Cardiac muscle cell (in vitro differentiated cells and primary cell): ENCODE measurements at regions not wholly inside any gene's neighbourhood (a gene's known extent, or its start where the extent isn't known, plus 50 kb on each side); places are given as distances from the start of the nearest gene placed in this dataset.

ENCODE experiments used
- DNase-seq, 2 donors: peaks; one replicate each; pipeline versions ENCODE4 v3.0.0 to v3.0.0-alpha.2; 2010 to 2017; ENCODE audit warnings: low read depth in 1 of 2, low spot score in 1 of 2
- H3K27ac ChIP-seq: fragments of 200-600 bp; sonication (generic); 2 replicates; pipeline ENCODE4 v1.5.1; 2016
- H3K27me3 ChIP-seq: fragments of 200-600 bp; sonication (generic); 2 replicates; pipeline ENCODE4 v1.6.0; 2016; ENCODE audit warnings: control low read depth
- H3K36me3 ChIP-seq: fragments of 200-600 bp; sonication (generic); 2 replicates; pipeline ENCODE4 v1.5.1; 2016; ENCODE audit warnings: control low read depth
- H3K4me1 ChIP-seq: fragments of 200-600 bp; sonication (generic); 2 replicates; pipeline ENCODE4 v1.8.1; 2017; ENCODE audit warnings: low read depth, mild to moderate bottlenecking, mixed run types
- H3K4me3 ChIP-seq: fragments of 200-600 bp; sonication (generic); 2 replicates; pipeline ENCODE4 v1.5.1; 2016; ENCODE audit warnings: mild to moderate bottlenecking
- H3K9me3 ChIP-seq: fragments of 200-600 bp; sonication (generic); 2 replicates; pipeline ENCODE4 v1.5.1; 2017; ENCODE audit warnings: low read depth, mild to moderate bottlenecking, control low read depth
- TF ChIP-seq, protein P1 (sequence below): IDR thresholded peaks from 2 replicates; pipeline ENCODE4 v1.5.1; 2012; ENCODE audit warnings: low read depth, mild to moderate bottlenecking, low read length

DNA sequence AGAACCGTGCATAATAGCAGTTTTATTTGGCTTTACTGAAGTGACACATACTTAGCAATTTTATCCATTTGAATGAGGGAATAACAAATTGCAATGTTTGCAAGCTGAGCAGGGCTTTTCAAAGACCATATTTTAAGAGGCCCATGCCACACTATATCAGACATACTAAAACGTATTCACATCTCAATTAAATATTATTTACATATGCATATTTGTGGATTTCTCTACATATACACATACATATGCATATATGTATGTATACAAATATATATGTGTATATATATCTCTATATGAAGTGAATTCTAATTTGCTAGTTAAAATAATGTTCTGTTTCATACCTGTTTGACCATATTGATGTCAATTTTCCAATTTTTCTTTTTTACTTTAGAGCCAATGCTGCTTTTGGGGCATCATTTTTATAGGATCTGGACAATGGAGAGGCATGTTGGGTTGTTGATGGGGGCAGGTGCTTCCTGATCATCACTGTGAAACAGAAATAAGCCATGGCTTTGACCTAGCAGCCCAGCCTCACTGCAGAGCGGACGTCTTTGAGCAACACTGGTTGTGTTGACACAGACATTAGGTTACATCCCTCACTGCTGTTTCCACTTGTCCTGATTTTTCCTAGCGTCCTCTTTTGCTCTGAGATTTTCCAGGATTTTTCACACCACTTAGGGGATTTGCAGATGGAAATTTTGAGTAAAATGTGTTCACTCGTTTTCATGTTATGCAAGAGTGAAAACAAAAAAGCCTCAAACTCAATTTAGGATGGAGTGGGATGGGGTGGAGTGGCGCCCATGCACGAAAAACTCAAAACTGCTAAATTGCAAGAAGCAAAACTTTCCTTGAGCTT is 56.9 kb downstream of the RDH14 start:
- Histone ChIP-seq H3K4me1 (no peaks in the 10 kb centered on the region), H3K27ac (no peak overlapping the region), H3K9me3 (no peaks in the 10 kb centered on the region), H3K36me3 (no peaks in the 10 kb centered on the region), H3K27me3 (peaks cover 5% of the 10 kb centered on the region), H3K4me3 (no peak overlapping the region)
- TF ChIP-seq, protein P1, sequence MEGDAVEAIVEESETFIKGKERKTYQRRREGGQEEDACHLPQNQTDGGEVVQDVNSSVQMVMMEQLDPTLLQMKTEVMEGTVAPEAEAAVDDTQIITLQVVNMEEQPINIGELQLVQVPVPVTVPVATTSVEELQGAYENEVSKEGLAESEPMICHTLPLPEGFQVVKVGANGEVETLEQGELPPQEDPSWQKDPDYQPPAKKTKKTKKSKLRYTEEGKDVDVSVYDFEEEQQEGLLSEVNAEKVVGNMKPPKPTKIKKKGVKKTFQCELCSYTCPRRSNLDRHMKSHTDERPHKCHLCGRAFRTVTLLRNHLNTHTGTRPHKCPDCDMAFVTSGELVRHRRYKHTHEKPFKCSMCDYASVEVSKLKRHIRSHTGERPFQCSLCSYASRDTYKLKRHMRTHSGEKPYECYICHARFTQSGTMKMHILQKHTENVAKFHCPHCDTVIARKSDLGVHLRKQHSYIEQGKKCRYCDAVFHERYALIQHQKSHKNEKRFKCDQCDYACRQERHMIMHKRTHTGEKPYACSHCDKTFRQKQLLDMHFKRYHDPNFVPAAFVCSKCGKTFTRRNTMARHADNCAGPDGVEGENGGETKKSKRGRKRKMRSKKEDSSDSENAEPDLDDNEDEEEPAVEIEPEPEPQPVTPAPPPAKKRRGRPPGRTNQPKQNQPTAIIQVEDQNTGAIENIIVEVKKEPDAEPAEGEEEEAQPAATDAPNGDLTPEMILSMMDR = no peak
- no peak for DNase-seq

DNA sequence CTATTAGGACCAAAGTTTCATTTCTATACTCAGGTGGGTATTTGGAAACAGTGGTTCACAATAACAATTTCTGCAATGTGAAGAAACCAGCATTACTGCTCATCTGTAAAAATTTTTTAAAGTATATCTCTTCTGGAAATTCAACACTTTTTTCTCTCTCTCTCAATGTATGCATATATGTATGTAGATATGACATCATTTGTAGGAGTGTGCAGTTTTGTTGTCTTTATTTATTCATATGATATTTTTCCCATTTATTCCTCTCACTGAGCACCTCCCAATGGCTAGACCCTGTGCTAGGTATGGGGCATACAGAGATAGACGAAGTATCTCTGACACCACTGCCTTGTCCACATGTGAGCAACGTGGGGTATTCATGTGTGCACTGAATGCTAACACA is 58.3 kb downstream of the RDH14 start:
- Histone ChIP-seq H3K4me1 (no peaks in the 10 kb centered on the region), H3K9me3 (no peaks in the 10 kb centered on the region), H3K36me3 (no peaks in the 10 kb centered on the region), H3K4me3 (no peak overlapping the region), H3K27me3 (peaks cover 5% of the 10 kb centered on the region), H3K27ac (no peak overlapping the region)
- no peak for DNase-seq
- TF ChIP-seq, protein P1 = no peak

DNA sequence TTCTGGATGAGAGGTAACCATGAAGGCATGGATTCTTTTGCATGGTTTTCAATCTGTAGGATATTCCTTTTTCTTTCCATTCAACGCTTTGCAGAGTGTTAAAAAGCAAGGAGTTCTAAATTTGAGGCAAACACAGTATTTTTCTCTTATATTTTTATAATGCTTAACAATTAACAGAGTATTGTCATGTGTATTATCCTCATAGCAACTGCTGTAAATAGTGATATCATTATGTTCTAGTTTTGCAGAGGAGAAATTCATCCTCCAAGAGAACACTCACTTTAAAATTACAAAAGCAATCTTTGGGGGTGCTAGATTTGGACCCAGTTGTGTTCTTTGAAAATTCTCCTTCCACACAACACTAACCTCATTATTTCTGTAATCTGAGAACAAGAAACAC is 58.7 kb downstream of the RDH14 start:
- Histone ChIP-seq H3K27me3 (peaks cover 5% of the 10 kb centered on the region), H3K9me3 (no peaks in the 10 kb centered on the region), H3K27ac (no peak overlapping the region), H3K4me3 (no peak overlapping the region), H3K4me1 (no peaks in the 10 kb centered on the region), H3K36me3 (no peaks in the 10 kb centered on the region)
- no peak for DNase-seq
- TF ChIP-seq, protein P1 = no peak

DNA sequence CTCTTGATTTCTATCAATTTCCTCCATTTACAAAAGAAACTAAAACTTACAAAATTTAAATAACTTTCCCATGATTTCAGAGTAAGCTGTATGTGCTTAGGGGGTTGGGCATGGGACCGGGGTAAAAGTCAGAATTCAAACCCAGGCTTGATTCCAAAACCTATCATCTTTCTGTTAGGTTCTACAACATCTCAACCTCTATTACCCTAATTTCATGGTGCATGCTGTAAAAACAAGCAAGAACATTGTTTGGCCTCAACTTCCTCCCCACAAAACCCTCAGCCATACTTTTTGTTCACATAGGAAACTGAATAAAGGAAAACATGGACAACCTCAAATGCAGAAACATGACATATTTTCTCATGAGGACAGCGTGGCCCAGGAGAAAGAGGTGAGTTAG is 59.3 kb downstream of the RDH14 start:
- no peak for DNase-seq
- peaks cover 5% of the 10 kb centered on the region for H3K27me3 ChIP-seq
- no peaks in the 10 kb centered on the region for H3K4me1 ChIP-seq
- TF ChIP-seq, protein P1 = no peak
- no peak overlapping the region for H3K27ac ChIP-seq
- no peaks in the 10 kb centered on the region for H3K9me3 ChIP-seq
- H3K4me3 ChIP-seq = no peak overlapping the region
- no peaks in the 10 kb centered on the region for H3K36me3 ChIP-seq

DNA sequence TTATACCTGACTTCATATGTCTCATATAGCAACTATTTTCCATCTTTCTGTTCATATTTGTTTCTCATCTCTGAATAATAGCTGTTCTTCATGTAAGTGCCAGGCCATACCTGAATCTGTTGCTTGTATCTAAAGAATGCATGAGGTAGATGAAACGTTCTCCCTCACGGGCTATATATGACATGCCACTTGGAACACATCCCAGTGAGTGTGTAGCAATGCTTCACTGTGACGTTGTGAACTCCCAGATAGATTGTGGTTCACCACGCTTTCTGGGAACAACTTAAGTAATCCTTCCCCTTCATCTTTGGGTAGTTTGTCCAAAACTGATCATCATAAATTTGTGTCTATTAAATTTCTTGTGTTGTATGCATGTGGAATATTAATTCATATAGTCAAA is 60.1 kb downstream of the RDH14 start:
- no peaks in the 10 kb centered on the region for H3K36me3 ChIP-seq
- no peaks in the 10 kb centered on the region for H3K4me1 ChIP-seq
- DNase-seq = peak in 1 of 2 donors; percentile 97
- H3K9me3 ChIP-seq = no peaks in the 10 kb centered on the region
- TF ChIP-seq, protein P1 = no peak
- no peak overlapping the region for H3K27ac ChIP-seq
- no peak overlapping the region for H3K4me3 ChIP-seq
- H3K27me3 ChIP-seq = peaks cover 5% of the 10 kb centered on the region
